GM12891 (cell line): ENCODE measurements at regions not wholly inside any gene's neighbourhood (a gene's known extent, or its start where the extent isn't known, plus 50 kb on each side); places are given as distances from the start of the nearest gene placed in this dataset.

Experiments
- POLR2A ChIP-seq: IDR thresholded peaks from 2 replicates; pipeline ENCODE4 v1.6.1; 2011; ENCODE audit warnings: low read depth, low read length, control low read depth
- POLR2AphosphoS5 ChIP-seq: IDR thresholded peaks from 2 replicates; pipeline ENCODE4 v1.6.1; 2011; ENCODE audit warnings: low read depth, low read length, control low read depth
- SPI1 ChIP-seq: IDR thresholded peaks from 2 replicates; pipeline ENCODE4 v1.6.1; 2011; ENCODE audit warnings: low read depth, low read length, control low read depth

- no peak for TF ChIP-seq POLR2A
- no peak for TF ChIP-seq SPI1
- no peak for TF ChIP-seq POLR2AphosphoS5
Observed at GRCh38 chr11:33978376-33978775, 73.2 kb upstream of the CAPRIN1 start.
